HEK293 (cell line): ENCODE measurements at regions not wholly inside any gene's neighbourhood (a gene's known extent, or its start where the extent isn't known, plus 50 kb on each side); places are given as distances from the start of the nearest gene placed in this dataset.

Experiments
- CTCF ChIA-PET: fragments of 350-600 bp; formaldehyde crosslinking; extraction: SDS; loops from one replicate; lab custom pipeline; 2021; ENCODE audit warnings: antibody characterized with exemption; lab: Yijun Ruan, JAX
- POLR2A ChIA-PET: fragments of 300-600 bp; formaldehyde crosslinking; extraction: SDS; loops from one replicate; lab custom pipeline; 2020; ENCODE audit warnings: antibody characterized with exemption, inconsistent platforms; lab: Yijun Ruan, JAX
- H3K27ac ChIP-seq: fragments of 200-500 bp; sonication (Bioruptor generic); 2 replicates; pipeline ENCODE4 v1.5.1; 2014; ENCODE audit warnings: low read depth, low read length, control low read depth, inconsistent platforms; ENCODE audit errors: extremely low read depth
- H3K36me3 ChIP-seq, 2 experiments: fragments of 200-500 bp in 1 of 2; sonication (Bioruptor generic) in 1 of 2; 1 replicate in 1 of 2; 2 replicates in 1 of 2; pipeline ENCODE4 v1.5.1; 2014 to 2017; ENCODE audit warnings: inconsistent platforms in 2 of 2, low read length in 2 of 2; ENCODE audit not compliant: control insufficient read depth in 2 of 2, insufficient read depth in 1 of 2
- H3K4me1 ChIP-seq: fragments of 200-500 bp; sonication (Bioruptor generic); 2 replicates; pipeline ENCODE4 v1.5.1; 2014; ENCODE audit warnings: mild to moderate bottlenecking, low read length, inconsistent platforms; ENCODE audit not compliant: control insufficient read depth, insufficient read depth
- H3K4me3 ChIP-seq: 2 replicates; pipeline ENCODE4 v1.5.1; 2011; ENCODE audit warnings: low read depth, mild to moderate bottlenecking, control low read depth, low read length, moderate library complexity
- H3K9me3 ChIP-seq: fragments of 200-500 bp; sonication (Bioruptor generic); 2 replicates; pipeline ENCODE4 v1.5.1; 2014; ENCODE audit warnings: low read depth, low read length, inconsistent platforms; ENCODE audit not compliant: control insufficient read depth, insufficient read depth
- FEZF1 ChIP-seq: fragments of 450-650 bp; formaldehyde crosslinking; IDR thresholded peaks from 2 replicates; pipeline ENCODE4 v1.5.1; 2016; ENCODE audit warnings: missing biosample characterization, missing genetic modification characterization
- GLIS1 ChIP-seq: fragments of 450-650 bp; formaldehyde crosslinking; IDR thresholded peaks from 2 replicates; pipeline ENCODE4 v1.5.1; 2016; ENCODE audit warnings: missing biosample characterization, missing genetic modification characterization
- KLF9 ChIP-seq: fragments of 450-650 bp; formaldehyde crosslinking; IDR thresholded peaks from 2 replicates; pipeline ENCODE4 v1.5.1; 2016; ENCODE audit warnings: missing biosample characterization, missing genetic modification characterization, low read depth
- MYNN ChIP-seq: fragments of 450-650 bp; formaldehyde crosslinking; IDR thresholded peaks from 2 replicates; pipeline ENCODE4 v1.5.1; 2016; ENCODE audit warnings: missing biosample characterization, missing genetic modification characterization, borderline replicate concordance
- REPIN1 ChIP-seq: fragments of 450-650 bp; formaldehyde crosslinking; IDR thresholded peaks from 2 replicates; pipeline ENCODE4 v1.5.1; 2017; ENCODE audit warnings: missing biosample characterization, missing genetic modification characterization, low read depth
- TCF7L2 ChIP-seq: IDR thresholded peaks from 2 replicates; pipeline ENCODE4 v1.6.1; 2011; ENCODE audit warnings: low read depth, mild to moderate bottlenecking, inconsistent platforms, low read length, moderate library complexity, borderline replicate concordance
- TRIM28 ChIP-seq: IDR thresholded peaks from 2 replicates; pipeline ENCODE4 v1.6.1; 2011; ENCODE audit warnings: low read length, control low read depth, borderline replicate concordance
- ZBTB20 ChIP-seq: fragments of 450-650 bp; formaldehyde crosslinking; IDR thresholded peaks from 2 replicates; pipeline ENCODE4 v1.5.1; 2016; ENCODE audit warnings: missing biosample characterization, missing genetic modification characterization
- ZBTB7A ChIP-seq: fragments of 450-650 bp; formaldehyde crosslinking; IDR thresholded peaks from 2 replicates; pipeline ENCODE4 v1.5.1; 2016; ENCODE audit warnings: low read depth, missing biosample characterization, missing genetic modification characterization
- ZNF157 ChIP-seq: fragments of 450-650 bp; formaldehyde crosslinking; IDR thresholded peaks from 2 replicates; pipeline ENCODE4 v1.5.1; 2016; ENCODE audit warnings: missing biosample characterization, missing genetic modification characterization
- ZNF19 ChIP-seq: fragments of 450-650 bp; formaldehyde crosslinking; IDR thresholded peaks from 2 replicates; pipeline ENCODE4; 2016; ENCODE audit warnings: missing biosample characterization, missing genetic modification characterization, low read depth
- ZNF2 ChIP-seq: fragments of 450-650 bp; formaldehyde crosslinking; IDR thresholded peaks from 2 replicates; pipeline ENCODE4 v1.5.1; 2016; ENCODE audit warnings: missing biosample characterization, missing genetic modification characterization
- ZNF23 ChIP-seq: fragments of 450-650 bp; formaldehyde crosslinking; IDR thresholded peaks from 2 replicates; pipeline ENCODE4 v1.5.1; 2016; ENCODE audit warnings: missing biosample characterization, missing genetic modification characterization, borderline replicate concordance
- ZNF24 ChIP-seq: fragments of 450-650 bp; formaldehyde crosslinking; IDR thresholded peaks from 2 replicates; pipeline ENCODE4 v1.5.1; 2016; ENCODE audit warnings: missing biosample characterization, missing genetic modification characterization
- ZNF311 ChIP-seq: fragments of 450-650 bp; formaldehyde crosslinking; IDR thresholded peaks from 2 replicates; pipeline ENCODE4 v1.5.1; 2017; ENCODE audit warnings: missing biosample characterization, missing genetic modification characterization, borderline replicate concordance
- ZNF335 ChIP-seq: fragments of 450-650 bp; formaldehyde crosslinking; conservative IDR thresholded peaks from 2 replicates; pipeline ENCODE4 v1.5.1; 2016; ENCODE audit warnings: missing biosample characterization, missing genetic modification characterization
- ZNF473 ChIP-seq: fragments of 450-650 bp; formaldehyde crosslinking; IDR thresholded peaks from 2 replicates; pipeline ENCODE4 v1.5.1; 2017; ENCODE audit warnings: missing biosample characterization, missing genetic modification characterization
- ZNF501 ChIP-seq: fragments of 450-650 bp; formaldehyde crosslinking; IDR thresholded peaks from 2 replicates; pipeline ENCODE4 v1.5.1; 2016; ENCODE audit warnings: missing biosample characterization, missing genetic modification characterization
- ZNF544 ChIP-seq: fragments of 450-650 bp; formaldehyde crosslinking; IDR thresholded peaks from 2 replicates; pipeline ENCODE4 v1.5.0; 2017; ENCODE audit warnings: missing biosample characterization, missing genetic modification characterization
- ZNF555 ChIP-seq: fragments of 450-650 bp; formaldehyde crosslinking; conservative IDR thresholded peaks from 2 replicates; pipeline ENCODE4 v1.5.1; 2017; ENCODE audit warnings: missing biosample characterization, mild to moderate bottlenecking, missing genetic modification characterization, inconsistent platforms
- ZNF561 ChIP-seq: fragments of 450-650 bp; IDR thresholded peaks from 2 replicates; pipeline ENCODE4 v1.5.1; 2018; ENCODE audit warnings: missing biosample characterization, missing genetic modification characterization, borderline replicate concordance
- ZNF624 ChIP-seq: fragments of 450-650 bp; formaldehyde crosslinking; IDR thresholded peaks from 2 replicates; pipeline ENCODE4 v1.5.1; 2017; ENCODE audit warnings: missing biosample characterization, missing genetic modification characterization
- ZNF664 ChIP-seq: fragments of 450-650 bp; formaldehyde crosslinking; IDR thresholded peaks from 2 replicates; pipeline ENCODE4 v1.5.1; 2016; ENCODE audit warnings: missing biosample characterization, missing genetic modification characterization
- ZNF777 ChIP-seq: fragments of 450-650 bp; formaldehyde crosslinking; IDR thresholded peaks from 2 replicates; pipeline ENCODE4 v1.5.1; 2017; ENCODE audit warnings: missing biosample characterization, missing genetic modification characterization, borderline replicate concordance
- ZSCAN30 ChIP-seq: fragments of 450-650 bp; IDR thresholded peaks from 2 replicates; pipeline ENCODE4 v1.5.1; 2018; ENCODE audit warnings: missing biosample characterization, mild to moderate bottlenecking, missing genetic modification characterization, moderate library complexity
- TF ChIP-seq, protein P1 (sequence below): fragments of 450-650 bp; formaldehyde crosslinking; IDR thresholded peaks from 2 replicates; pipeline ENCODE4 v1.5.1; 2017; ENCODE audit warnings: missing biosample characterization, missing genetic modification characterization
- TF ChIP-seq, protein P2 (sequence below): fragments of 450-650 bp; formaldehyde crosslinking; IDR thresholded peaks from 2 replicates; pipeline ENCODE4 v1.5.1; 2016; ENCODE audit warnings: missing biosample characterization, missing genetic modification characterization
- TF ChIP-seq, protein P3 (sequence below): fragments of 450-650 bp; formaldehyde crosslinking; IDR thresholded peaks from 2 replicates; pipeline ENCODE4 v1.5.1; 2016; ENCODE audit warnings: missing biosample characterization, missing genetic modification characterization

DNA sequence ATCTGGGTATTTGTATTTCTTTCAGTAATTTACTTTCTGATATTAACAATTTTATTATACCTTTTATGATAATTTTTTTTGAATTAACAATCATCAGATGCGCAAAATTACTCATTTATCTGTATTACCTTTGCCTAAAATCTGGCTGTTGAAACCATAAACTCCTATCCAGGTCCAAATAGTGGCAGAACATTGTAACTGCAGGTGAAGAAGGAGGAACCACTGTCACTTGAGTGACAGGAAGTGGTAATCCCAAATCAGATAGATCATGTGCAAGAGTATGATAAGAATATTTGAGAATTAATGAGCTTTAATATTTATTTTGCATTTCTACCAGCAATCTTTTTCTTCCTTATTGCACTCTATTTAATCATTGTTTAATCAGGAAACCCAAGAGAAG, 139.3 kb upstream of the TLE4 start:
- Histone ChIP-seq H3K36me3 (no peaks in the 10 kb centered on the region), H3K4me3 (no peak overlapping the region), H3K9me3 (no peaks in the 10 kb centered on the region), H3K4me1 (no peaks in the 10 kb centered on the region), H3K27ac (no peak overlapping the region)
- POLR2A ChIA-PET = interaction anchor here (0.7 kb wide), 1 partner anchor 137 kb away, joined by 3 read pairs; no protein-coding TSS in a partner anchor
- no peak for TF ChIP-seq ZNF624 (tag by site-specific recombination)
- no peak for TF ChIP-seq ZNF473 (tag by site-specific recombination)
- TF ChIP-seq ZNF23 (tag by site-specific recombination) = no peak
- no peak for TF ChIP-seq GLIS1 (tag by site-specific recombination)
- no peak for TF ChIP-seq ZNF777 (tag by site-specific recombination)
- no peak for TF ChIP-seq MYNN (tag by site-specific recombination)
- TF ChIP-seq, protein P1, sequence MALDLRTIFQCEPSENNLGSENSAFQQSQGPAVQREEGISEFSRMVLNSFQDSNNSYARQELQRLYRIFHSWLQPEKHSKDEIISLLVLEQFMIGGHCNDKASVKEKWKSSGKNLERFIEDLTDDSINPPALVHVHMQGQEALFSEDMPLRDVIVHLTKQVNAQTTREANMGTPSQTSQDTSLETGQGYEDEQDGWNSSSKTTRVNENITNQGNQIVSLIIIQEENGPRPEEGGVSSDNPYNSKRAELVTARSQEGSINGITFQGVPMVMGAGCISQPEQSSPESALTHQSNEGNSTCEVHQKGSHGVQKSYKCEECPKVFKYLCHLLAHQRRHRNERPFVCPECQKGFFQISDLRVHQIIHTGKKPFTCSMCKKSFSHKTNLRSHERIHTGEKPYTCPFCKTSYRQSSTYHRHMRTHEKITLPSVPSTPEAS (tag by site-specific recombination) = no peak
- TF ChIP-seq TRIM28 = no peak
- TF ChIP-seq ZNF311 (tag by site-specific recombination) = no peak
- TF ChIP-seq ZNF157 (tag by site-specific recombination) = no peak
- TF ChIP-seq ZNF664 (tag by site-specific recombination) = no peak
- TF ChIP-seq FEZF1 = no peak
- no peak for TF ChIP-seq TCF7L2
- no peak for TF ChIP-seq ZNF544 (tag by site-specific recombination)
- TF ChIP-seq ZBTB7A (tag by site-specific recombination) = no peak
- TF ChIP-seq, protein P2, sequence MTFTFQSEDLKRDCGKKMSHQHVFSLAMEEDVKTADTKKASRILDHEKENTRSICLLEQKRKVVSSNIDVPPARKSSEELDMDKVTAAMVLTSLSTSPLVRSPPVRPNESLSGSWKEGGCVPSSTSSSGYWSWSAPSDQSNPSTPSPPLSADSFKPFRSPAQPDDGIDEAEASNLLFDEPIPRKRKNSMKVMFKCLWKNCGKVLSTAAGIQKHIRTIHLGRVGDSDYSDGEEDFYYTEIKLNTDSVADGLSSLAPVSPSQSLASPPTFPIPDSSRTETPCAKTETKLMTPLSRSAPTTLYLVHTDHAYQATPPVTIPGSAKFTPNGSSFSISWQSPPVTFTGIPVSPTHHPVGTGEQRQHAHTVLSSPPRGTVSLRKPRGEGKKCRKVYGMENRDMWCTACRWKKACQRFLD (tag by site-specific recombination) = no peak
- no peak for TF ChIP-seq ZNF561 (tag by site-specific recombination)
- CTCF ChIA-PET = interaction anchor here (0.8 kb wide), 1 partner anchor 13 kb away, joined by 3 read pairs; no protein-coding TSS in a partner anchor

DNA sequence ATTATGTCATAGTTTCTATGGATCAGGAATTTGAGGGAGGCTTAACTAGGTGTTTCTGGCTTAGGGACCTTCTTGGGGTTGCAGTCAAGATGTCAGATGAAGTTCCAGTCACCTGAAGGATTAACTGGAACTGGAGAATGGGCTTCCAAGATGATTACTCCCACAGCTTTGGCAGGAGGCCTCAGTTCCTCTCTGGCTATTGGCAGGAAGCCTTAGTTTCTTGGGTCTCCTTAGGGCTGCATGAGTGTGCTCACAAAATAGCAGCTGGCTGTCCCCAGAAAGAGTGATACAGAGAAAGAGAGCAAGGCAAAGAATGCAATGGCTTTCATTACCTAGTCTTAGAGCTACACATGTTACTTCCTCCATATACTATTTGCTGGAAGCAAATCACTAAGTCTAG, 138.1 kb upstream of the TLE4 start:
- Histone ChIP-seq H3K4me3 (no peak overlapping the region), H3K4me1 (no peaks in the 10 kb centered on the region), H3K9me3 (no peaks in the 10 kb centered on the region), H3K36me3 (no peaks in the 10 kb centered on the region), H3K27ac (no peak overlapping the region)
- CTCF ChIA-PET = interaction anchor here (0.6 kb wide), 1 partner anchor 276 kb away, joined by 4 read pairs; no protein-coding TSS in a partner anchor
- POLR2A ChIA-PET = no interaction called here
- TF ChIP-seq ZBTB20 (tag by site-specific recombination) (no peak), ZNF2 (tag by site-specific recombination) (no peak), REPIN1 (tag by site-specific recombination) (no peak), ZNF24 (tag by site-specific recombination) (no peak), ZNF555 (tag by site-specific recombination) (no peak), ZNF335 (no peak), ZSCAN30 (tag by site-specific recombination) (no peak), ZNF501 (tag by site-specific recombination) (no peak), ZNF19 (tag by site-specific recombination) (no peak), KLF9 (no peak)
- TF ChIP-seq, protein P3, sequence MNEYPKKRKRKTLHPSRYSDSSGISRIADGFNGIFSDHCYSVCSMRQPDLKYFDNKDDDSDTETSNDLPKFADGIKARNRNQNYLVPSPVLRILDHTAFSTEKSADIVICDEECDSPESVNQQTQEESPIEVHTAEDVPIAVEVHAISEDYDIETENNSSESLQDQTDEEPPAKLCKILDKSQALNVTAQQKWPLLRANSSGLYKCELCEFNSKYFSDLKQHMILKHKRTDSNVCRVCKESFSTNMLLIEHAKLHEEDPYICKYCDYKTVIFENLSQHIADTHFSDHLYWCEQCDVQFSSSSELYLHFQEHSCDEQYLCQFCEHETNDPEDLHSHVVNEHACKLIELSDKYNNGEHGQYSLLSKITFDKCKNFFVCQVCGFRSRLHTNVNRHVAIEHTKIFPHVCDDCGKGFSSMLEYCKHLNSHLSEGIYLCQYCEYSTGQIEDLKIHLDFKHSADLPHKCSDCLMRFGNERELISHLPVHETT (tag by site-specific recombination) = no peak
